ENCODE measurements at regions not wholly inside any gene's neighbourhood (a gene's known extent, or its start where the extent isn't known, plus 50 kb on each side); places are given as distances from the start of the nearest gene placed in this dataset.
"Not testable (repeated sequence)": the region's sequence is repeated elsewhere in the genome, so short reads cannot be mapped to it uniquely, and the experiment has no call there.

DNA sequence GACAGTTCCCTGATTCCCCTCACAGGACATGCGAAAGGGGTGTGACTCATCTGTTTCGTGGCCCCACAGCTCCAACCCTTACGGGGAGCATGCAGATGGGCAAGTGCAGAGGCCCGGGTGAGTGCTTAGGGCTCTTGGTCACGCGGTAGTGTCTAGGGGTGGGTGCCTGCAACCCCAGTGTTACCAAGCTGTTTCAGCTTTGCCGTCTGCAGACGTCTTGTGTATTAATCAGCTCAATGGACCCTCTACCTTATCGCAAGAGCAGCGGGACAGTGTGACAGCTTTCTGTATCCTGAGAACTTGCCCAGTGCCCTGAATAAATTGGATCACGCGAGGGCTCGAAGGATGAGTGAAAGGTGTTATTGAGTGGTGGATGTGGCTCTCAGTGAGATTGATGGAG is 816.4 kb upstream of the ANO3 start:
- DNase-seq (ENCODE audit: low spot score), result no peak

DNA sequence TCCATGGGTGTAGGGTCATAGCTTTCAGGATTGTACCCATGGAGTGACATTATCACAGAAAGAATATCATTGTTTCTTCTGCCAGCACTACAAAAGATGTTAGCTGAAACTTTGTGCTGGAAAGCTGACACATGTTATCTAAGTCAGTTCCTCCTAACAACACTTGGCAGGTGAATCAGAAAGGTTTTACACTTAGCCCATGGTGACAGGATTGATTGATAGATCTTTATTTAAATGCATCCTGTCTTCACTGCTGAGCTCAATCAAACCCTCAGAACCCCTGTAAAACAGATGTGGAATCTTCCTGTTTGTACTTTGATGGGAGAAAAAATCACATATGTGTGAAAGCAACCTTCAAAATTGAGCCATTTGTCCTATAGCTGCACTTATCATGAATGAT is 811.5 kb upstream of the ANO3 start:
- no peak for DNase-seq (ENCODE audit: low spot score)

DNA sequence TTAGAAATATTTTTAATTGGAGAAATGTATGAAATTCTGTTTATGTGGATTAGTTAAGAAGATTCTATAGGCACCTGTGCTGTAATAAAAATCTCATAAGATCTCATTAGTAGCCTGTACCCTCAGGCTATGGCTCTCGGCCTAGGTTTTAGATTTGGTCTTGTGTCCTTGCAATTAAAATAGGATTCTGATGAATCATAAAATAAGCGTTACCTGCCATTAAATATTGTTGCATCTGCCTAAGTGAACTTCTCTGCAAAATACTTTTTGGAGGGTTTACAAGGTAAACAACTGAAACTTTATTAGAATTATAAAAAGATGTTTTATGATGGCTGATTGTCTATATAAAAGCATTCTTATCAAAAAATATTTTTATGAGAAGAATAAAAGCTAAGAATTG is 804.1 kb upstream of the ANO3 start:
- DNase-seq (ENCODE audit: low spot score), result no peak

DNA sequence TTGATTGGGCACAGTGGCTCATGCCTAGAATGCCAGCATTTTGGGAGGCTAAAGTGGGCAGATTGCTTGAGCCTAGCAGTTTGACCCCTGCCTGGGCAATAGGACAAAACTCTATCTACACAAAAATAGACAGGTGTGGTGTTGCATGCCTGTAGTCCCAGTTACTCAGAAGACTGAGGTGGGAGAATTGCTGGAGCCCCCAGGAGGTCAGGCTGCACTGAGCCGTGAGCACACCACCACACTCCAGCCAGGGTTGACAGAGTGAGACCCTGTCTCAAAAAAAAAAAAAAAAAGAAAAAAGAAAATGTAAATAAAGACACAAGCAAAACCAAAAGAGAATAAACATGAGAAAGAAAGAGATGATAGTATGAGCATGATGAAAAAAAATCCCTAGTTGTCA is 802.4 kb upstream of the ANO3 start:
- DNase-seq (ENCODE audit: low spot score), result no peak

DNA sequence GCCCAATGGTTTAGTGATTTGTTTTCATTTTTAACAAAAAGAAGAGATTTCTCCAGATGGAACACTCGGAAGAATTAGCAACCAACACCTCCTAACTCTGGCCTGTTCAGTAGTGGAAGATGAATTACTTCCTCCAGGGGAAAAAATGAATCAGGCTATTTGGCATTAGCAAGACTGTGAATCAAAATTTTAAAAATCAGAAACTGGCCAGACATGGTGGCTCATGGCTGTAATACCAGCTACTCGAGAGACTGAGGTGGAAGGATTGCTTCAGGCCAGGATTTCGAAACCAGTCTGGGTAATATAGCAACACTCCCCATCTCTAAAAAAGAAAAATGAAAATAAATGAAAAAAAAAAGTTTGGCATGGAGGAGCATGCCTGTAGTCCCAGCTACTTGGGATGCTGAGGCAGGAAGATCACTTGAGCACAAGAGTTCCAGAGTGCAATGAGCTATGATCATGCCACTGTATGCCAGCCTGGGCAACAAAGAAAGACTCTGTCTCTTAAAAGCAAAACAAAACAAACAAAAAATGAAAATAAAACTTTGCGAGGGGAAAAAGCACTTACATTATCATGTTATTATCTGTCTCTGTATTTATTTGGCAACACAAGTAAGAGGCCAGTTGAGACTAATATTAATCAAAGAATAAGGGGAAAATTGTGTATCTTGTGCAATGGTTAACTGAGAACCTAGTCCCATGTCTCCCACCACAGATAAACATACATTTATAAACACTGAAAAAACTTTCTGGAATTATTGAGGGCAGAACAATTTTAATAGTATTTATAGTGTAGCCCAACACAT is 796.3 kb upstream of the ANO3 start:
- DNase-seq (ENCODE audit: low spot score), result no peak

DNA sequence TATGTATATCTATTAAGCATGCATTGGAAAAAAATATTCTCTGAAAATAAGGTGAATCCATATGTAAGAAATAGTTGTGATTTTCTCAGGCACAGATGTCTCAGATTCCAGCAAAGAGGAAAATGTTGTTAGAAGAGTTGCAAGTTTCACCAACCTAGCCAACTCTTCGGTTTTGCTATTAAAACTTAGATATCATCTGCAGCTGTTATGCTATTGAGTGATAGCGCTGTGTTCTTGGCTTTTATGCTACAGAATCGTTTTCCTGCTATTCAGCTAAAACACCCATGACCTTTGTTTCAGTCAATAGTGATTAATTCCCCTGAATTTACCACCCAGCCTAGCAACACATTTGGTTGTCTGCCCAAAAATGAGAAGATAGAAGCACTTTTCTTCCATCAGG is 795.6 kb upstream of the ANO3 start:
- no peak for DNase-seq (ENCODE audit: low spot score)

DNA sequence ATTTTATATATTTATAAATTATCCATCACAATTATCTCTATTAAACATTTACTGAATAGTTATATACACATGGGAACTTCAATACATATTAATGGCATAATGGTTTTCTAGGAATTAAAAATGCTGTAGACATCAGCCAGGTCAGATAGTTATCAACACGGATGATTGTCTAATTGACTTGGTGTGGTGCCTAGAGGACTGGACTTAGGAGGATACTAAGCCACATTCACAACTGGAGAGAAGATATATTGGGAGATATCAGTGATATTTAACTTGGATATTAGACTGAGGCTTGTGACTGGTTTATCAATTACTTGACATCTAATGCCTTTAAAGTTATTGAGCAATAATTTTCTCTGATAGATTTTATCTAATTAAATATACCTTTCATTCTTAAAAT is 794.5 kb upstream of the ANO3 start:
- no peak for DNase-seq (ENCODE audit: low spot score)

DNA sequence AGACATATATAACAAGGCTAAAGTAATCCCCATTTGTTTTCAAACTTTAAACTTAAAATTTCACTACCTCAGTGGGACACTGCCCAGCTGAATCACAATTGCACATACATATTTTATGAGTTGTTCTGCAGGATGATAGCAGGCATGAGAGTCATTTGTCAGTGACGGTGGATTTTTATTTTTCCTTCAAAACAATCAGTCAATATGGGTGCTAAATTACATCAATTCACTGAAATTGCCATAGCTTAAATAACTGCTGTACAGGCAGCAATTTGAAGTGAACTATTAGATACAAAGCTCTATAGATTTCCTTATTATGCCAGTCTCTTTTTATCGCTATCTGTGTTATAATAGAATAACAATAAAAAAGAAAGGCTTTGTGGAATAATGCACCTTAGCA is 784.6 kb upstream of the ANO3 start:
- DNase-seq (ENCODE audit: low spot score), result no peak

DNA sequence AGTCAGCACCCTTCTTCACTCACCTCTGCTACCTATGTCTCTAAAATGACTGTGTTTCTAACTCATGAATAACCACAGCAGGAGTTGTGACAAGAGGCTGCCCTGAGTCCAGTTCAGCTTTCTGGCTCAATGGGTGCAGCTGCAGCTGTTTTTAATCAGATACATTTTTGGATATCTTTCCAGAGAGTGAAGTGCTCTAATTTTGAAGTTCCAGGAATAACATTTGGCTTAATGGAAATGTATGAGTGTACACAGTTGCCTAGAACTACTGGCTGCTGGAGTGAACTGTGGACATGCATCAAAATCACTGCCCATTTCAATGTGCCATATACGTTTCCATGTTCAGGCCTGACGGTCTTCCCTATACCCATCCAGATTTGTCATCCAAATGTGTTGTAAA is 769.5 kb upstream of the ANO3 start:
- no peak for DNase-seq (ENCODE audit: low spot score)

DNA sequence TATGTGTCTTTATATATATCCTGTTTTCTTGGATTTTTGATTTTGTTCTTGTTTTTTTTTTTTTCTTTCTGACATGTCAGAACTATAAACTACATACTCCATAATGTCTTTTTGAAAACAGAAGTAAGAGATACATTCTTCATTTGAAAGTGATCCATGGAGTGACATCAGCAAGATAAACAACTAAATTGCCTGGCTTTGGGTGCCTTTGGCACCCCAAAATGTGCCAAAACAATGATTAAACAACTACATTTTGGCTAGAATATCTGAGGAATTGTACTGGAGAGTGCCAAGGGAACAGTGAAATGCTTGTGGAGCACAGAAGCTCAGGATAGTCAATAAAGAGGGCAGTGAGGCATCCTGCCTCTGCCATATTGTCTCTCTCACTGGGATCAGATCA is 766.1 kb upstream of the ANO3 start:
- DNase-seq (ENCODE audit: low spot score), result no peak

DNA sequence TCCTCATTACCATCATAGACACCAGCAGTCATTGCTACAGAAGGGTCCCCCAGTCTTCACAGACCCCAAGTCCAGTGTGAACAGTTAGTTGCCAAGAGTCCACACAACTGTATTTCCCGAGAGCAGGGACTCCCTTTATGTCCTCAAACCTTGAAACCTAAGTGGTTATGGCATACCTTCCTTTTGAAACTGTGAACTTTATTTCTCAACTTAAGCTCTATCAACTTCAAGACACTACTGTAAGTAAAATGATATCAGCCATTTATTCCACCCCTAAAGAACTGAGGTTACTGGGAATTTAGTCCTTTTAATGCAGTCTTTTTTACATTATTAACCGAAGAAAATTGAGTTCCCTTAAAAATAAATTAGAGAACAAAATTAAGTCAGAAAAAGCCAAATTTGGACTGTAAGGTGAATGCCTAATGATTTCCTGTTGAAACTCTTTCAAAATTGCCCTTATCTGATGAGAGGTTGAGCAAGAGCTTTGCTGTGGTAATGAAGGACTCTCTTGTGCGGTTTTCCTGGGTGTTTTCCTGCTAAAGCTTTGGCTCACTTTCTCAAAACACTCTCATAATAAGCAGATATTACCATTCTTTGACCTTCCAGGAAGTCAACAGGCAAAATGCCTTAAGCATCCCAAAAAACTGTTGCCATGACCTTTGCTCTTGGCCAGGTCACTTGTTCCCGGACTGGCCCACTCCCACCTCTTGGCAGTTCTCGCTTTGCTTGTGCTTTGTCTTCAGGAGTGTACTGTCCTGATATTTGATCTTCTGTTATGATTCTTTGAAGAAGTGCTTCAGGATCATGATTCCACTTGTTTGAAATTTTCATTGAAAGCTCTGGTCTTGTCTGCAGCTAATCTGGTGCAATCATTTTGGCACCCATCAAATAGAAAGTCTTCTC is 765.4 kb upstream of the ANO3 start:
- no peak for DNase-seq (ENCODE audit: low spot score)

DNA sequence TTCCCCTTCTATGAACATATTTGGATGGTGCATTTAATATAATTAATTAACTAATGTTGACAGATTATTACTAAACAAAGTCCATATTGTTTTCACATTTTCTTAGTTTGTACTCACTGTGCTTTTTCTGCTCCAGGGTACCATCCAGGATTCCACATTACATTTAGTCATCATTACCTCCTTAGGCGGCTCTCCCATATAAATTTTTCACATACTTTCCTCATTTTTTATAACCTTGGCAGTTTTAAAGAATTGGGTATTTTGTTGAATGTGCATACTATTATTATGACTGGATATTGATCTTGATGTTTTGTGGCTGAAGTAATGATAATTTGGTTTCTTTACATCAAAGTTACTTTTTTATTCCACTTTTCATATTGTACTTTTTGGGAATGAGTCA is 755.6 kb upstream of the ANO3 start:
- no peak for DNase-seq (ENCODE audit: low spot score)

DNA sequence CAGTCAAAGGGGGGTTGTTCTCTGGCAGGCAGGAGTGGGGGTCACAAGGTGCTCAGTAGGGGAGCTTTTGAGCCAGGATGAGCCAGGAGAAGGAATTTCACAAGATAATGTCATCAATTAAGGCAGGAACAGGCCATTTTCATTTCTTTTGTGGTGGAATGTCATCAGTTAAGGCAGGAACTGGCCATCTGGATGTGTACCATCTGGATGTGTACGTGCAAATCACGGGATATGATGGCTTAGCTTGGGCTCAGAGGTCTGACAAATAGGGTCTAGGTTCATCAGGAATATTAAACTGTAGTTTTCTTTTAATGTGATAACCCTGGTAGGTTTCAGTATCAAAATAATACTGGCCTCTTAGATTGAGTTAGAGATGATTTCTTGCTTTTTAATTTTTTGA is 752.4 kb upstream of the ANO3 start:
- not testable (repeated sequence) for DNase-seq (ENCODE audit: low spot score)

DNA sequence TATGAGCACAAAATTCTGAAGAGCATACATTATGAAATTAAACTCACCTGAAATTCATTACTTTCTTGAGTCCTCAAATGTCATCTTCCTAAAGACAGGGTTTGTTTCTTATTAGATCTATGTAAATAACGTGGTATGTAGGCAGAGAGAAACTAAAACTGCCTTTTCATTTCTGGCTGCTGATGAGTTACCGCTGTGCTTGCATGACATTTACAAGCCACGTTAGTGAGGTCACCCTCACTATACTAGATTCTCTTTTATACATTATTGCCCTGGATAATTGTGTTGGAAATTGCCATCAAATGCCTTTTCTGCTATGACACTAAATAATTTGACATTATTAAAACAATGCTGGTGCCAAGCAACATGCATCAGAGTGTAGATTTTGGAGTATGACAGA is 748.3 kb upstream of the ANO3 start:
- no peak for DNase-seq (ENCODE audit: low spot score)

DNA sequence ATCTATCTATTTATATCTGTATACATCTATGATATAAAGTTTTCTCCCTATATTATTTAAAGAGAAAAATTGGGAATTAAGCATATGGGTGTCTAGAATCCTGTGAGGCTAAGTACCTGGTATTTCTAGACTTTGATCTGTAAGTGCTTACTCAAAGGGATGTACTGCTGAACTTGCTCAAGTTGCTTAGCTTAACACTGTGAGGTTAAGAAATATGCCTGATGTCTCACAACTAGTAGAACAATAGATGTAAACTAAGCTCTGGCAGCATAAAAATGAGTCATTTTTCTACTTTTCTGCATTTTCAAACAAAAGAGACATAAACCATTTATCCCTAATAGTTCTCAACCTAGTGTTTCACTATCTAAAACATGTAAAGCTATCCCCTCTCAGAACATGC is 744.4 kb upstream of the ANO3 start:
- no peak for DNase-seq (ENCODE audit: low spot score)

DNA sequence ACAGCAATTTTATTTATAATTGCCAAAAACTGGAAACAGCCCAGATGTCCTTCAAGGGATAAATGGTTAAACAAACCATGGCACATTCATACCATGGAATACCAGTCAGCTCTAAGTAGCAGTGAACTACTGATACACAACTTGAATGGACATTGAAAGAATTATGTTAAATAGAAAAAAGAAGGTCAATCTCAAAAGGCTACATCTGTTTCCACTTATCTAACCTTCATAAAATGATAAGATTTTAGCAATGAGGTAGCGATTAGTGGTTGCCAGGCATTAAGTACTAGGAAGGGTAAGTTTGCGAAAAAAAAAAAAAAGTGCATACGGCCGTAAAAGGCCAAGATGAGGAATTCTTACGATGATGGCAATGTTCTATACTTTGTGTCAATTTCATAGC is 738.7 kb upstream of the ANO3 start:
- no peak for DNase-seq (ENCODE audit: low spot score)

DNA sequence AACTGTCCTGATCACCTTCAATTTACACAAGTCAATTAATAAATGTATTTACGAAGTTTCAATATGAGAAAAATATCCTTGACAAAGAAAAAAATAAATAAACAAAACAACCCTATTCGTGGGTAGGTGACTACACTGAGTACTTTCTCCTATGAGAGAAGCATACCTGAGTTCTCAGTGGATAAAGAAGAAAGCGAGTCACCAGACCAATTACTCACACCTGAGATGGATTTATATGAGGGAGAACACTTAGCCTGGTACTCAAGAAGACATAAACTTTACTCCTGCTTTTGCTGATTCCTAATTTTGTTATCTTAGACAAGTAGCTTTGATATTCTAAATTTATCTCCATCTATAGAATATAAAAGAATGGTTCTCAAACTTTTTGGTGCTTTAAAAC is 735.2 kb upstream of the ANO3 start:
- DNase-seq (ENCODE audit: low spot score), result no peak

DNA sequence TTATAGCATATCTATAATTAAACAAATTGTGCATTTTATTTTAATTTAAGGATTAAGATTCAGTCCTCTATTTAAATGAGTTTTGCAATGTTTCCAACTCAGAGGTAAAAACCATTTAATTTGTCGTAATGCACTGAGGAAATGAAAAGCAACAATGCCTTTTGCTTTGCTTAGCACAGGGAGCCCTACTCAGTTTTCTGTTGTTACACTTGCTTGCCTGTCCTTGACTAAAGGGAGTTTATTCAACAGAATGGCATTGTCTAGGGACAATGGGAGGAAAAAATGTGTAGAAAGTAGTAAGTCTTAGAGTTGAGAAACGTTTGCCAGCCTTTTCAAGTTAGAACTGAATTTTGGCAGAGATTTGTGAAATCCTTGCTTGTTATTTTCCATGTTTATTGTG is 734.2 kb upstream of the ANO3 start:
- no peak for DNase-seq (ENCODE audit: low spot score)

DNA sequence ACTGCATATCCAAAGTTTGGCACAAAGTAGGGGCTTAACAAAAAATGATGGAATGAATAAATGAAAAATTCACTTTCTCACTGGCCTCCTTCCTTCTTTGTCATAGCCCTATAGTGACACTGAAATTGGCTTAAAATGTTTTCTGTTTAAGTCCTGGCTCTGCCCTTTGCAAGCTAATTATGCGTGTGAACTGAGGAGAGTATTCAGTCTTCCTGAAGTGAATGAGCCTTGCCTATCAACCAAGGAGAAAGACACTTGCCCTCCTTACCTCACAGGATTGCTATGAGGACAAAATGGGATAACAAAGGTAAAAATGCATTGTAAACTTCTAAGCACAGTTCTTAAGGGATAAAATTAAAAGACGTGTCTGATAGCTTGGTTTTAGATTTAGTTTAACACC is 729.8 kb upstream of the ANO3 start:
- DNase-seq (ENCODE audit: low spot score), result no peak

DNA sequence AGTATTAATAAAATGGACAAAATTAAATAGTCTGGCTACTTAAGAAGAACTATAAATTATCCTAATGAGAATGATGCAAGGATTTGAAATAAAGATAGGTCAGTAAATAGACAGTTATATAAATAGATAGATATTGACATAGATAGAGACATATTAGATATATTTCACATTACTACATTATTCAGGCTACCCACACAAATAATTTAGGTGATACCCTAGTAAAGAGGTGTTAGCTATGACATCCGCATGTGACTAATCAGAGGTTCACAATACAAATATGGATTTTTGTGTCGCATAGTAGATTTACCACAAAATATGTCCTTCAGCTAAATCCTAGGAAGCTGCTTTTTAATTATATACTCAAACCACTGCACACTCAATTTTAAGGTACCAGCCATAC is 729.0 kb upstream of the ANO3 start:
- DNase-seq (ENCODE audit: low spot score), result no peak

DNA sequence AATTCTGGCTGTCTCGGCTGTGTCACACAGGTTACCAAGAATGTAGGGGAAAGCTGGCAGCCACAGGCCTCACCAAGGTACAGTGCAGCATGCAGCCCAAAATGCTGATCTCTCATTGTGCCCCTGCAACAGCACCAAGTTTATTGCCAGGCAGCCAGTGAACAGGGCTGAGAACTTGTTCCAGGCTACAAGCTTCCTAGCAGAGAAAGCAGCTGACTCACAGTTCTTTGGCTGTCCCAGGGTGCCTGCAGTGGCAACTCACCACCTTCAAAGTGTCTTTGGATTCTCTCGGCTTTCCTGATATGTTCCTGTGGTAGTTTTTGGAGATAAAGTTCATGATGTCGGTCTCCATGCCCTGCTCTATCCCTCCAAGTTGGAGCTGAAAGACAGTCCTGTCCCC is 719.1 kb upstream of the ANO3 start:
- no peak for DNase-seq (ENCODE audit: low spot score)

DNA sequence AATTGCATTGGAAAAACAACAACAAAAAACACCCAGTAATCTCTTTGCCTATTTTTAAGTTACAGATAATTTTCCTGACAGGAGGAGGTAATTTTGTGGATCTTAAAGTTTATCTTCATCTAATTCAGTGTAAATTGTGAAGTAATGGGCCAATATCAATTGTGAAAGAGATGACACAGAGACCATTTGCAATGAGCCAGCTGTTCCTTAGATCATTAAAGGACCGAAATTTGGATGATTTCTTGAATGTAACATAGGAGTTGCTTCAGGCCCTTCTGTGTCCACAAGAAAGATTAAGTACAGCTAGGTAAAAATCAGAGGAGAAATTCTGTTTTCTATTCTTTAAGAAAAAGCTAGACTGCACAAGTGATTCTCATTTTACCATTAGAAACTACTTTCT is 718.5 kb upstream of the ANO3 start:
- DNase-seq (ENCODE audit: low spot score), result no peak

DNA sequence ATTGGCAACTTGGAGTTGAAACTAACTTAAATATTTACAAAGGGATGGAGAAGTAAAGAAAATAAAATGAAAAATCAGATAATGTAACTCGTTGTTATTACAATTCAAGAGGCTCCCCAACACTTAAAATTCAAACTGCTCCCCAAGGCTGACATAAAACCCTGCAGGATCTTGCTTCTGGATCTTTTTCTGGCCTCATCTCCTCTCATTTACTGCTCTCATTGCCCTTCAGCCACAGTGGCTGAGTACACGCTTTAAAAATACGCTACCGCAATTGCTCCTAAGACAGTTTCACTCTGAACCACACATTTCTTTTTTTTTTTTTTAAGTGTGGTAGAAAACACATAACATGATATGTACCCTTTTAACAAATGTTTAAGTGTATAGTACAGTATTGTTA is 718.1 kb upstream of the ANO3 start:
- DNase-seq (ENCODE audit: low spot score), result no peak

DNA sequence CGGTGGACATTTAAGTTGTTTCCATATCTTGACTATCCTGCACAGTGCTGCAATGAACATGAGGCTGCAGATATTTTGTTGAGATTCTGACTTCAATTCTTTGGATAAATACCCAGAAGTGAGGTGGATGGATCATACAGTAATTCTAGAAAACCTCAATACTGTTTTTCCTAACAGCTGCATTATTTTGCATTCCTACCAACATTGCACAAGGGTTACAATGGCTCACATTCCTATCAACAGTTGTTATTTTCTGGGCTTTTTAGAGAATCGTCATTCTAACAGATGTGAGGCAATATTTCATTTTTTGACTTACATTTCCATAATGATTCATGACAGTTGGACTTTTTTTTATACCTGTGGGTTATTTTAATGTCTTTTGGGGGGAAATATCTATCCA is 716.9 kb upstream of the ANO3 start:
- no peak for DNase-seq (ENCODE audit: low spot score)

Measured in iPS-NIHi11 (cell line).